HG03354 (cell line): ENCODE measurements at regions not wholly inside any gene's neighbourhood (a gene's known extent, or its start where the extent isn't known, plus 50 kb on each side); places are given as distances from the start of the nearest gene placed in this dataset.

ENCODE experiments used
- ATAC-seq: cut with Tn5 transposase; IDR thresholded peaks from one replicate; pipeline ENCODE4 v1.9.1; 2021; ENCODE audit warnings: mild to moderate bottlenecking; ENCODE audit not compliant: unreplicated experiment, poor library complexity, severe bottlenecking

- no peak for ATAC-seq
Observed at GRCh38 chr5:115414406-115415142, 118.1 kb upstream of the CCDC112 start.

GRCh38 chr5:115413651-115414050, 117.2 kb upstream of the CCDC112 start:
- no peak for ATAC-seq

- no peak for ATAC-seq
Observed at GRCh38 chr5:115409094-115409493, 112.6 kb upstream of the CCDC112 start.

- no peak for ATAC-seq
Observed at GRCh38 chr5:115402822-115403577, 106.5 kb upstream of the CCDC112 start.

GRCh38 chr5:115402092-115402491, 105.6 kb upstream of the CCDC112 start:
- ATAC-seq: no peak

- no peak for ATAC-seq
Observed at GRCh38 chr5:115398719-115399118, 102.3 kb upstream of the CCDC112 start.

- ATAC-seq: no peak
Observed at GRCh38 chr5:115396688-115397087, 100.2 kb upstream of the CCDC112 start.

- ATAC-seq: no peak
Observed at GRCh38 chr5:115396081-115396480, 99.6 kb upstream of the CCDC112 start.

GRCh38 chr5:115394531-115394930, 98.1 kb upstream of the CCDC112 start:
- ATAC-seq: no peak

- no peak for ATAC-seq
Observed at GRCh38 chr5:115393239-115393638, 96.8 kb upstream of the CCDC112 start.

- no peak for ATAC-seq
Observed at GRCh38 chr5:115392611-115393010, 96.2 kb upstream of the CCDC112 start.

- no peak for ATAC-seq
Observed at GRCh38 chr5:115391780-115392179, 95.3 kb upstream of the CCDC112 start.

- no peak for ATAC-seq
Observed at GRCh38 chr5:115389799-115390382, 93.4 kb upstream of the CCDC112 start.

GRCh38 chr5:115389034-115389798, 92.8 kb upstream of the CCDC112 start:
- no peak for ATAC-seq

- ATAC-seq: no peak
Observed at GRCh38 chr5:115388240-115388639, 91.8 kb upstream of the CCDC112 start.

GRCh38 chr5:115387816-115388215, 91.4 kb upstream of the CCDC112 start:
- ATAC-seq: no peak

- no peak for ATAC-seq
Observed at GRCh38 chr5:115386657-115387056, 90.2 kb upstream of the CCDC112 start.

- ATAC-seq: no peak
Observed at GRCh38 chr5:115384587-115385375, 88.3 kb upstream of the CCDC112 start.

- no peak for ATAC-seq
Observed at GRCh38 chr5:115382989-115383388, 86.5 kb upstream of the CCDC112 start.
